ENCODE measurements at regions not wholly inside any gene's neighbourhood (a gene's known extent, or its start where the extent isn't known, plus 50 kb on each side); places are given as distances from the start of the nearest gene placed in this dataset.

- H3K27me3 Mint-ChIP-seq (ENCODE audit: low read depth), result no peaks in the 10 kb centered on the region
- H4K5ac ChIP-seq (ENCODE audit: insufficient read length, low read depth, low read length), result no peak overlapping the region
- H2BK120ac ChIP-seq (ENCODE audit: low read depth, low read length, poor library complexity, severe bottlenecking), result no peak overlapping the region
- no peaks in the 10 kb centered on the region for H3K27me3 ChIP-seq (ENCODE audit: insufficient read depth, low read length)
- TF ChIP-seq CTCF (conservative IDR thresholded peaks at IDR 0.05), result no peak
- no peak overlapping the region for H2BK12ac ChIP-seq (ENCODE audit: insufficient read length, low read depth, low read length)
- H2AK5ac ChIP-seq (ENCODE audit: insufficient read length, low read length), result no peak overlapping the region
- no peaks in the 10 kb centered on the region; a peak in 1 of 7 replicates for H3K36me3 Mint-ChIP-seq (ENCODE audit: insufficient read depth in 1 of 3, low read depth in 3 of 3)
- no peak overlapping the region for H3K4me2 ChIP-seq (ENCODE audit: insufficient read depth, insufficient read length, low read length)
- DNase-seq, result no peak
- peaks cover 0 to 2% of the 10 kb centered on the region in 2 experiments; a peak in 3 of 5 replicates for H3K9me3 Mint-ChIP-seq
- H3K4me1 ChIP-seq (ENCODE audit: insufficient read depth, low read length), result no peaks in the 10 kb centered on the region
- H3K4me1 Mint-ChIP-seq, result peaks cover 5% of the 10 kb centered on the region in 2 experiments
- H3K9ac ChIP-seq (ENCODE audit: extremely low read depth, insufficient read length, low read length), result no peak overlapping the region
- no peak overlapping the region for H2BK15ac ChIP-seq (ENCODE audit: low read depth, low read length)
- H3K27ac ChIP-seq (ENCODE audit: insufficient read length, low read depth, low read length), result no peak overlapping the region
- no peaks in the 10 kb centered on the region for H3K23me2 ChIP-seq (ENCODE audit: insufficient read length, low read depth, low read length, poor library complexity, severe bottlenecking)
- H3K79me2 ChIP-seq (ENCODE audit: insufficient read depth, low read length), result no peaks in the 10 kb centered on the region
- H3K9me3 ChIP-seq (ENCODE audit: control insufficient read depth, low read depth, low read length), result no peaks in the 10 kb centered on the region
- H3K79me1 ChIP-seq (ENCODE audit: insufficient read depth, low read depth, low read length, poor library complexity, severe bottlenecking), result no peaks in the 10 kb centered on the region
- H3K56ac ChIP-seq (ENCODE audit: insufficient read length, low read depth, low read length), result no peak overlapping the region
- H4K91ac ChIP-seq (ENCODE audit: insufficient read length, low read depth, low read length), result no peak overlapping the region
- H3K14ac ChIP-seq (ENCODE audit: insufficient read depth, low read length), result no peak overlapping the region
- no peak overlapping the region for H3K23ac ChIP-seq (ENCODE audit: insufficient read length, low read depth, low read length)
- WGBS (ENCODE audit: extremely low coverage, insufficient read length, low lambda C conversion rate), result no CpG with 5 or more reads among the region's 4 CpGs
- H3T11ph ChIP-seq (ENCODE audit: low read length), result no peak overlapping the region
- no peak overlapping the region for H3K4me3 Mint-ChIP-seq
- no peaks in the 10 kb centered on the region for H4K20me1 ChIP-seq (ENCODE audit: control insufficient read depth, insufficient read depth, insufficient read length)
- H3K27ac Mint-ChIP-seq, result 0 out of 7 replicates have a peak overlapping the region, but pooled peaks of 1 of the 3 experiments have one; percentile 2
- no peak overlapping the region for H2BK20ac ChIP-seq (ENCODE audit: low read depth, low read length, poor library complexity, severe bottlenecking)
- H3K4ac ChIP-seq (ENCODE audit: low read depth, low read length), result no peak overlapping the region
- H4K8ac ChIP-seq (replicated peaks; ENCODE audit: insufficient read length, low read depth, low read length), result no peak overlapping the region
- no peak overlapping the region for H2BK5ac ChIP-seq (ENCODE audit: insufficient read length, low read length)
- no peak overlapping the region for H3K18ac ChIP-seq (ENCODE audit: insufficient read length, low read depth, low read length)
- H2AFZ ChIP-seq (ENCODE audit: low read length), result no peak overlapping the region
Observed at GRCh38 chr6:164404812-164405488, 904.5 kb downstream of the C6orf118 start.

Data from H9 (cell line).